Globus pallidus (tissue), 1 donor: ENCODE measurements at regions not wholly inside any gene's neighbourhood (a gene's known extent, or its start where the extent isn't known, plus 50 kb on each side); places are given as distances from the start of the nearest gene placed in this dataset.

ENCODE experiments used
- DNase-seq: peaks from one replicate; pipeline ENCODE4 v3.0.0-alpha.2; 2015; ENCODE audit warnings: low spot score

- DNase-seq, result no peak
These were observed 1012.7 kb downstream of the TBC1D22A start for GRCh38 chr22:47775191-47775590.

- no peak for DNase-seq
These were observed 1011.2 kb downstream of the TBC1D22A start for GRCh38 chr22:47773635-47774034.

GRCh38 chr22:47772864-47773263, 1010.4 kb downstream of the TBC1D22A start:
- no peak for DNase-seq

- no peak for DNase-seq
These were observed 1007.2 kb downstream of the TBC1D22A start for GRCh38 chr22:47769652-47770051.

- DNase-seq, result no peak
These were observed 1005.6 kb downstream of the TBC1D22A start for GRCh38 chr22:47768027-47768426.

GRCh38 chr22:47767403-47767802, 1005.0 kb downstream of the TBC1D22A start:
- DNase-seq, result no peak

GRCh38 chr22:47765757-47766156, 1003.3 kb downstream of the TBC1D22A start:
- no peak for DNase-seq

- no peak for DNase-seq
These were observed 999.7 kb downstream of the TBC1D22A start for GRCh38 chr22:47762141-47762540.

- DNase-seq, result no peak
These were observed 997.5 kb downstream of the TBC1D22A start for GRCh38 chr22:47759909-47760308.

GRCh38 chr22:47757741-47758140, 995.3 kb downstream of the TBC1D22A start:
- no peak for DNase-seq

- DNase-seq, result no peak
These were observed 987.6 kb downstream of the TBC1D22A start for GRCh38 chr22:47750086-47750485.

GRCh38 chr22:47748957-47749356, 986.5 kb downstream of the TBC1D22A start:
- no peak for DNase-seq

- no peak for DNase-seq
These were observed 985.8 kb downstream of the TBC1D22A start for GRCh38 chr22:47748271-47748670.

- DNase-seq, result no peak
These were observed 977.8 kb downstream of the TBC1D22A start for GRCh38 chr22:47740109-47740805.

GRCh38 chr22:47739291-47740015, 977.0 kb downstream of the TBC1D22A start:
- DNase-seq, result no peak

- DNase-seq, result no peak
These were observed 976.1 kb downstream of the TBC1D22A start for GRCh38 chr22:47738472-47739013.

GRCh38 chr22:47736186-47737034, 974.0 kb downstream of the TBC1D22A start:
- no peak for DNase-seq

- DNase-seq, result no peak
These were observed 972.1 kb downstream of the TBC1D22A start for GRCh38 chr22:47734511-47734910.

GRCh38 chr22:47727641-47728040, 965.2 kb downstream of the TBC1D22A start:
- DNase-seq, result no peak

GRCh38 chr22:47724751-47725150, 962.3 kb downstream of the TBC1D22A start:
- DNase-seq, result no peak

GRCh38 chr22:47724030-47724429, 961.6 kb downstream of the TBC1D22A start:
- DNase-seq, result no peak

GRCh38 chr22:47718337-47718736, 955.9 kb downstream of the TBC1D22A start:
- DNase-seq, result no peak
